K562 (cell line): ENCODE measurements at regions not wholly inside any gene's neighbourhood (a gene's known extent, or its start where the extent isn't known, plus 50 kb on each side); places are given as distances from the start of the nearest gene placed in this dataset.

ENCODE experiments used
- ATAC-seq: fragments of 200-7000 bp; cut with Tn5 transposase; 3 replicates; pipeline ENCODE4 v1.9.1; 2020; ENCODE audit warnings: moderate library complexity
- BruUV-seq: library from RNA; stranded (reverse); fragments of 400-500 nt; replicated peaks from 2 replicates; lab custom pipeline; 2021; lab: Mats Ljungman, UMichigan
- CTCF ChIA-PET: fragments of 300-600 bp; formaldehyde crosslinking; extraction: SDS; loops from one replicate; lab custom pipeline; 2021; ENCODE audit warnings: low intra/inter-chr PET ratio; lab: Yijun Ruan, JAX
- POLR2A ChIA-PET: fragments of 300-600, 350-650 bp; sonication (Branson Sonifier 250); formaldehyde crosslinking; extraction: SDS; loops from one replicate; lab custom pipeline; 2021; ENCODE audit warnings: antibody characterized with exemption, inconsistent platforms; lab: Yijun Ruan, JAX
- DNase-seq, 4 experiments: peaks; one replicate each; pipeline versions ENCODE4 v3.0.0 to v3.0.0-alpha.2; 2011 to 2018; ENCODE audit warnings: low spot score in 3 of 4, mixed read lengths in 3 of 4; ENCODE audit errors: extremely low read depth in 1 of 4
- FAIRE-seq: peaks from 2 replicates; lab custom pipeline; 2011; peaks lifted over from hg19 to GRCh38; lab: Jason Lieb, UNC
- H2AFZ ChIP-seq: 2 replicates; pipeline ENCODE4 v1.6.0; 2011; ENCODE audit warnings: low read depth, low read length, control low read depth, inconsistent platforms
- H3K27ac ChIP-seq: fragments of 200-600 bp; 3 replicates; pipeline ENCODE4 v1.8.0; 2011; ENCODE audit warnings: low read depth, mild to moderate bottlenecking, control low read depth, inconsistent platforms, low read length, moderate library complexity, mixed read lengths; ENCODE audit errors: extremely low read depth
- H3K27me3 ChIP-seq, 2 experiments: fragments of 300-600 bp in 1 of 2; 2 replicates in 1 of 2; 3 replicates in 1 of 2; pipeline versions ENCODE4 v1.6.0 to v1.8.0; 2011; ENCODE audit warnings: inconsistent platforms in 2 of 2, low read length in 2 of 2, mild to moderate bottlenecking in 1 of 2, mixed read lengths in 1 of 2, moderate library complexity in 1 of 2; ENCODE audit not compliant: control insufficient read depth in 2 of 2, insufficient read depth in 2 of 2
- H3K36me3 ChIP-seq: fragments of 300-600 bp; 3 replicates; pipeline ENCODE4 v1.8.0; 2011; ENCODE audit warnings: mild to moderate bottlenecking, low read length, inconsistent platforms; ENCODE audit not compliant: control insufficient read depth, insufficient read depth
- H3K4me1 ChIP-seq, 2 experiments: fragments of 200-600 bp in 1 of 2; replicated peaks in 1 of 2; 2 replicates in 1 of 2; 3 replicates in 1 of 2; pipeline versions ENCODE4 v1.5.1 to v1.8.0; 2011; ENCODE audit warnings: inconsistent platforms in 2 of 2, low read length in 2 of 2, mild to moderate bottlenecking in 1 of 2, mixed read lengths in 1 of 2, moderate library complexity in 1 of 2; ENCODE audit not compliant: control insufficient read depth in 2 of 2, insufficient read depth in 2 of 2
- H3K4me2 ChIP-seq: 2 replicates; pipeline ENCODE4 v1.6.1; 2011; ENCODE audit warnings: low read length, control low read depth, inconsistent platforms, mixed read lengths; ENCODE audit not compliant: insufficient read depth
- H3K4me3 ChIP-seq: fragments of 200-600 bp; sonication (generic), shearing (Covaris generic); 2 replicates; pipeline ENCODE4 v1.5.1; 2016; ENCODE audit warnings: control low read depth, inconsistent platforms
- H3K79me2 ChIP-seq: fragments of 200-600 bp; 3 replicates; pipeline ENCODE4 v1.8.0; 2011; ENCODE audit warnings: low read length, inconsistent platforms; ENCODE audit not compliant: control insufficient read depth, insufficient read depth
- H3K9ac ChIP-seq, 2 experiments: 2 replicates each; pipeline versions ENCODE4 v1.6.0 to v1.6.1; 2011; ENCODE audit warnings: low read depth in 2 of 2, low read length in 2 of 2, control low read depth in 1 of 2, inconsistent platforms in 1 of 2, mild to moderate bottlenecking in 1 of 2, mixed read lengths in 1 of 2; ENCODE audit not compliant: insufficient read depth in 1 of 2
- H3K9me1 ChIP-seq: one replicate; pipeline ENCODE4 v1.6.0; 2011; ENCODE audit warnings: inconsistent platforms, mild to moderate bottlenecking, low read length, moderate library complexity; ENCODE audit not compliant: control insufficient read depth, insufficient read depth
- H3K9me3 ChIP-seq: replicated peaks from 2 replicates; pipeline ENCODE4 v1.5.1; 2011; ENCODE audit warnings: low read depth, low read length, inconsistent platforms; ENCODE audit not compliant: control insufficient read depth, insufficient read depth
- H4K20me1 ChIP-seq: replicated peaks from 2 replicates; pipeline ENCODE4 v1.6.1; 2011; ENCODE audit warnings: low read length, inconsistent platforms, mixed read lengths; ENCODE audit not compliant: control insufficient read depth, insufficient read depth
- ESRRA ChIP-seq: fragments of 450-650 bp; IDR thresholded peaks from 2 replicates; pipeline ENCODE4 v1.6.1; 2014; ENCODE audit warnings: low read depth, mild to moderate bottlenecking, moderate library complexity, borderline replicate concordance
- RAD51 ChIP-seq: fragments of 450-650 bp; IDR thresholded peaks from 2 replicates; pipeline ENCODE4 v1.7.1; 2016; ENCODE audit warnings: low read depth, mild to moderate bottlenecking, borderline replicate concordance
- ZNF583 ChIP-seq: fragments of 250-450 bp; sonication (Bioruptor Pico); IDR thresholded peaks from 2 replicates; pipeline ENCODE4 v1.4.0; 2020
- ZNF668 ChIP-seq: fragments of 250-450 bp; sonication (Bioruptor Pico); IDR thresholded peaks from 2 replicates; pipeline ENCODE4 v1.8.0; 2022; ENCODE audit warnings: mild to moderate bottlenecking, inconsistent platforms
- WGBS: fragments of 100-300 bp; shearing (Covaris generic); methylation state at CpG from one replicate; pipeline ENCODE4 v1.1.6; 2016; ENCODE audit warnings: low coverage, mixed read lengths; ENCODE audit not compliant: insufficient coverage; ENCODE audit errors: missing lambda C conversion rate; 5-methylcytosine and 5-hydroxymethylcytosine counted together
- in situ Hi-C: fragments of 300-500 bp; cut with MboI; formaldehyde crosslinking; loops from 4 replicates; pipeline ENCODE4 v1.15.0; 2018; ENCODE audit warnings: inconsistent platforms, mixed read lengths
- intact Hi-C: fragments of 100-400 bp; cut with micrococcal nuclease; formaldehyde crosslinking; loops from 2 replicates; pipeline ENCODE4 v1.14.2; 2022
- TF ChIP-seq, protein P1 (sequence below): fragments of 450-650 bp; formaldehyde crosslinking; IDR thresholded peaks from 2 replicates; pipeline ENCODE4 v1.4.0; 2020; ENCODE audit warnings: mild to moderate bottlenecking, mixed read lengths

DNA sequence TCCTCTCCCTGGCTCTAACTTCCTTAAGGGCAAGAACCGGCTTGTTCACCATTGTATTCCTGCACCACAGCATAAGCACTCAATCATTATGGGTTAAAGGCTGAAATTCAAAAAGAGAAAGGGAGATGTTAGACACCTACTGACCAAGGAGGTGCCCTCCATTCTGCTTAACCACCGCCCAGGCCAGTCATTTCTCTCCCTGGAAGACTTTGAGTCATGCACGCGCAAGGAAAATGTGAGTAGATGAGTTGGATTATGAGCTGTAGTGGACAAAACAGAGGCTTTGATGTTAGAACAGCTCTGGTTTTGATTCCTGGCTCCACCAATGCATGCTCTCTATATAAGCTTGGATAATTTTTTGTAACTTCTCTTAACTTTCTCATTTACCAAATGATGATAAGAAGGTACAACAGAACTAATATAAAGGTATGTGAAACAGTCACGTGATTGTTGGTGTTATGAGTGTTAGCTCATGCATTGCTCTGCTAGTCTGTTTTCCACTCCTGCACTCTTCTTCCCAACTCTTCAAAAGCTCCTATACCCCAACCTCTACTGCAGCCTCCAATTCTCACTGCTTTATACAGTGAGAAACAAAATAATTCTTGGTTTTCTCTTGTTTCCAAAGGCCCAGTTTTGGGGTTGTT lies 148.4 kb upstream of the ATP11B start:
- no peaks in the 10 kb centered on the region for H3K9me1 ChIP-seq
- ATAC-seq (no peak), FAIRE-seq (no peak), DNase-seq (no peak)
- H3K27me3 ChIP-seq: peaks cover 13 to 14% of the 10 kb centered on the region in 2 experiments; a peak in 3 of 5 replicates
- WGBS: 29% methylated on average over 5 of the region's 5 CpGs
- no peaks in the 10 kb centered on the region for H3K36me3 ChIP-seq
- ChIA-PET CTCF (no interaction called here), POLR2A (no interaction called here)
- H2AFZ ChIP-seq: no peak overlapping the region
- no peak overlapping the region for H3K9ac ChIP-seq
- no peaks in the 10 kb centered on the region for H3K4me1 ChIP-seq
- H3K4me3 ChIP-seq: no peak overlapping the region
- in situ Hi-C loops: no loop called here
- H3K79me2 ChIP-seq: no peaks in the 10 kb centered on the region
- intact Hi-C loops: no loop called here
- no peaks in the 10 kb centered on the region; the same call in 1 of the 2 replicates for H4K20me1 ChIP-seq
- BruUV-seq: no TSS peak
- no peak overlapping the region for H3K4me2 ChIP-seq
- H3K9me3 ChIP-seq: no peaks in the 10 kb centered on the region
- TF ChIP-seq ZNF583 (CRISPR knock-in tag) (no peak), ESRRA (no peak), ZNF668 (CRISPR knock-in tag) (no peak), RAD51 (peak; percentile 68)
- TF ChIP-seq, protein P1, sequence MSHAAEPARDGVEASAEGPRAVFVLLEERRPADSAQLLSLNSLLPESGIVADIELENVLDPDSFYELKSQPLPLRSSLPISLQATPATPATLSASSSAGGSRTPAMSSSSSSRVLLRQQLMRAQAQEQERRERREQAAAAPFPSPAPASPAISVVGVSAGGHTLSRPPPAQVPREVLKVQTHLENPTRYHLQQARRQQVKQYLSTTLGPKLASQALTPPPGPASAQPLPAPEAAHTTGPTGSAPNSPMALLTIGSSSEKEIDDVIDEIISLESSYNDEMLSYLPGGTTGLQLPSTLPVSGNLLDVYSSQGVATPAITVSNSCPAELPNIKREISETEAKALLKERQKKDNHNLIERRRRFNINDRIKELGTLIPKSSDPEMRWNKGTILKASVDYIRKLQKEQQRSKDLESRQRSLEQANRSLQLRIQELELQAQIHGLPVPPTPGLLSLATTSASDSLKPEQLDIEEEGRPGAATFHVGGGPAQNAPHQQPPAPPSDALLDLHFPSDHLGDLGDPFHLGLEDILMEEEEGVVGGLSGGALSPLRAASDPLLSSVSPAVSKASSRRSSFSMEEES (CRISPR knock-in tag): peak; percentile 92
- no peak overlapping the region for H3K27ac ChIP-seq
